Suppressor macrophage treated with lipopolysaccharide for 1 hour (primary cell): ENCODE measurements at regions not wholly inside any gene's neighbourhood (a gene's known extent, or its start where the extent isn't known, plus 50 kb on each side); places are given as distances from the start of the nearest gene placed in this dataset.
A peak's percentile ranks its signal among the peaks of the same experiment; 100 is the strongest.
"Not testable (repeated sequence)": the region's sequence is repeated elsewhere in the genome, so short reads cannot be mapped to it uniquely, and the experiment has no call there.

Experiments
- DNase-seq, 3 donors: peaks; one replicate each; pipeline ENCODE4 v3.0.0-alpha.2; 2020 to 2022

GRCh38 chr3:153221748-153222162, 59.7 kb downstream of the RAP2B start:
- DNase-seq: peak; percentile 73 to 86 (median 82)

- DNase-seq: not testable (repeated sequence)
Measured at GRCh38 chr3:153226877-153227276, 64.9 kb downstream of the RAP2B start.

- DNase-seq: not testable (repeated sequence)
Measured at GRCh38 chr3:153230427-153230826, 68.4 kb downstream of the RAP2B start.

GRCh38 chr3:153231245-153231644, 69.2 kb downstream of the RAP2B start:
- not testable (repeated sequence) for DNase-seq

GRCh38 chr3:153232050-153232752, 70.2 kb downstream of the RAP2B start:
- not testable (repeated sequence) for DNase-seq

- peak in 1 of 3 donors; percentile 15 for DNase-seq
Measured at GRCh38 chr3:153232851-153233271, 70.8 kb downstream of the RAP2B start.

GRCh38 chr3:153233986-153234385, 72.0 kb downstream of the RAP2B start:
- DNase-seq: peak; percentile 36 to 64 (median 56)

GRCh38 chr3:153242896-153243295, 80.9 kb downstream of the RAP2B start:
- DNase-seq: peak in 1 of 3 donors; percentile 22

GRCh38 chr3:153244961-153245360, 82.9 kb downstream of the RAP2B start:
- DNase-seq: peak; percentile 45 to 88 (median 84)

- DNase-seq: peak in 2 of 3 donors; percentile 21 to 32
Measured at GRCh38 chr3:153245661-153246060, 83.6 kb downstream of the RAP2B start.

- peak in 2 of 3 donors; percentile 12 to 70 for DNase-seq
Measured at GRCh38 chr3:153246331-153246730, 84.3 kb downstream of the RAP2B start.

- DNase-seq: peak; percentile 41 to 80 (median 70)
Measured at GRCh38 chr3:153246806-153247205, 84.8 kb downstream of the RAP2B start.

GRCh38 chr3:153247331-153248330, 85.6 kb downstream of the RAP2B start:
- peak; percentile 60 to 80 (median 77) for DNase-seq

- DNase-seq: not testable (repeated sequence)
Measured at GRCh38 chr3:153248835-153249234, 86.8 kb downstream of the RAP2B start.

GRCh38 chr3:153249906-153250305, 87.9 kb downstream of the RAP2B start:
- DNase-seq: no peak

GRCh38 chr3:153250446-153250845, 88.4 kb downstream of the RAP2B start:
- DNase-seq: peak in 2 of 3 donors; percentile 51 to 55

GRCh38 chr3:153252963-153253362, 90.9 kb downstream of the RAP2B start:
- DNase-seq: no peak

- DNase-seq: no peak
Measured at GRCh38 chr3:153254361-153254760, 92.3 kb downstream of the RAP2B start.

GRCh38 chr3:153257673-153258351, 95.8 kb downstream of the RAP2B start:
- DNase-seq: no peak

- no peak for DNase-seq
Measured at GRCh38 chr3:153259956-153260355, 97.9 kb downstream of the RAP2B start.

- DNase-seq: no peak
Measured at GRCh38 chr3:153260681-153261080, 98.7 kb downstream of the RAP2B start.

- DNase-seq: no peak
Measured at GRCh38 chr3:153266619-153267018, 104.6 kb downstream of the RAP2B start.
